HepG2 (cell line): ENCODE measurements at regions not wholly inside any gene's neighbourhood (a gene's known extent, or its start where the extent isn't known, plus 50 kb on each side); places are given as distances from the start of the nearest gene placed in this dataset.

Experiments
- ATF7-NPFF ChIP-seq: sonication (generic); formaldehyde crosslinking; IDR thresholded peaks from 2 replicates; pipeline ENCODE4 v1.8.1; 2023; ENCODE audit warnings: mild to moderate bottlenecking, low read depth, missing genetic modification reagents, moderate library complexity
- BHLHE40 ChIP-seq: IDR thresholded peaks from 2 replicates; pipeline ENCODE4 v1.6.1; 2011; ENCODE audit warnings: low read length, improper control_type of control experiment
- KMT2B ChIP-seq: IDR thresholded peaks from 2 replicates; pipeline ENCODE4 v1.6.1; 2016; ENCODE audit warnings: missing genetic modification reagents, missing compliant biosample characterization
- NFRKB ChIP-seq: fragments of 450-650 bp; IDR thresholded peaks from 2 replicates; pipeline ENCODE4 v1.6.1; 2017
- RAD51 ChIP-seq: fragments of 450-650 bp; IDR thresholded peaks from 2 replicates; pipeline ENCODE4 v1.6.1; 2016; ENCODE audit warnings: borderline replicate concordance
- SMARCC2 ChIP-seq: fragments of 450-650 bp; IDR thresholded peaks from 2 replicates; pipeline ENCODE4 v1.6.1; 2017; ENCODE audit warnings: antibody characterized with exemption, mild to moderate bottlenecking
- TF ChIP-seq, protein P1 (sequence below), 2 experiments: IDR thresholded peaks; 2 replicates each; pipeline ENCODE4 v1.6.1; 2011 to 2012; ENCODE audit warnings: low read length in 2 of 2, borderline replicate concordance in 1 of 2, low read depth in 1 of 2, mild to moderate bottlenecking in 1 of 2, moderate library complexity in 1 of 2
- TF ChIP-seq, protein P2 (sequence below): sonication (generic); formaldehyde crosslinking; IDR thresholded peaks from 2 replicates; pipeline ENCODE4 v1.9.0; 2021; ENCODE audit warnings: missing genetic modification reagents, borderline replicate concordance
- TF ChIP-seq, protein P3 (sequence below): conservative IDR thresholded peaks from 2 replicates; pipeline ENCODE4 v1.6.1; 2018; ENCODE audit warnings: missing genetic modification reagents

DNA sequence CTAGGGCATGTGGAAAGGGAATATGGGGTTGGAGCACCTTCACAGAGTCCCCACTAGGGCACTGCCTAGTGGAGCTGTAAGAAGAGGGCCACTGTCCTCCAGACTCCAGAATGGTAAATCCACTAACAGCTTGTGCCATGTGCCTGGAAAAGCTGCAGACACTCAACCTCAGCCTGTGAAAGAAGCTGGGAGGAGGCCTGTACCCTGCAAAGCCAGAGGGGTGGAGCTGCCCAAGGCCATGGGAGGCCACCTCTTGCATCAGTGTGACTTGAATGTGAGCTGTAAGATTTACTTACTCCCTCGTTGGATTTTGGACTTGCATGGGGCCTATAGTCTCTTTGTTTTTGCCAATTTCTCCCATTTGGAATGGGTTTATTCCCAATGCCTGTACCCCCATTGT is 705.2 kb upstream of the ROBO1 start:
- TF ChIP-seq, protein P1, sequence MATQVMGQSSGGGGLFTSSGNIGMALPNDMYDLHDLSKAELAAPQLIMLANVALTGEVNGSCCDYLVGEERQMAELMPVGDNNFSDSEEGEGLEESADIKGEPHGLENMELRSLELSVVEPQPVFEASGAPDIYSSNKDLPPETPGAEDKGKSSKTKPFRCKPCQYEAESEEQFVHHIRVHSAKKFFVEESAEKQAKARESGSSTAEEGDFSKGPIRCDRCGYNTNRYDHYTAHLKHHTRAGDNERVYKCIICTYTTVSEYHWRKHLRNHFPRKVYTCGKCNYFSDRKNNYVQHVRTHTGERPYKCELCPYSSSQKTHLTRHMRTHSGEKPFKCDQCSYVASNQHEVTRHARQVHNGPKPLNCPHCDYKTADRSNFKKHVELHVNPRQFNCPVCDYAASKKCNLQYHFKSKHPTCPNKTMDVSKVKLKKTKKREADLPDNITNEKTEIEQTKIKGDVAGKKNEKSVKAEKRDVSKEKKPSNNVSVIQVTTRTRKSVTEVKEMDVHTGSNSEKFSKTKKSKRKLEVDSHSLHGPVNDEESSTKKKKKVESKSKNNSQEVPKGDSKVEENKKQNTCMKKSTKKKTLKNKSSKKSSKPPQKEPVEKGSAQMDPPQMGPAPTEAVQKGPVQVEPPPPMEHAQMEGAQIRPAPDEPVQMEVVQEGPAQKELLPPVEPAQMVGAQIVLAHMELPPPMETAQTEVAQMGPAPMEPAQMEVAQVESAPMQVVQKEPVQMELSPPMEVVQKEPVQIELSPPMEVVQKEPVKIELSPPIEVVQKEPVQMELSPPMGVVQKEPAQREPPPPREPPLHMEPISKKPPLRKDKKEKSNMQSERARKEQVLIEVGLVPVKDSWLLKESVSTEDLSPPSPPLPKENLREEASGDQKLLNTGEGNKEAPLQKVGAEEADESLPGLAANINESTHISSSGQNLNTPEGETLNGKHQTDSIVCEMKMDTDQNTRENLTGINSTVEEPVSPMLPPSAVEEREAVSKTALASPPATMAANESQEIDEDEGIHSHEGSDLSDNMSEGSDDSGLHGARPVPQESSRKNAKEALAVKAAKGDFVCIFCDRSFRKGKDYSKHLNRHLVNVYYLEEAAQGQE (IDR thresholded peaks at IDR 0.05; ENCODE audit: borderline replicate concordance in 1 of 2, low read depth in 1 of 2, low read length in 2 of 2): no peak
- no peak for TF ChIP-seq SMARCC2
- no peak for TF ChIP-seq KMT2B (CRISPR knock-in tag)
- no peak for TF ChIP-seq ATF7-NPFF
- no peak for TF ChIP-seq NFRKB
- no peak for TF ChIP-seq RAD51
- TF ChIP-seq, protein P2, sequence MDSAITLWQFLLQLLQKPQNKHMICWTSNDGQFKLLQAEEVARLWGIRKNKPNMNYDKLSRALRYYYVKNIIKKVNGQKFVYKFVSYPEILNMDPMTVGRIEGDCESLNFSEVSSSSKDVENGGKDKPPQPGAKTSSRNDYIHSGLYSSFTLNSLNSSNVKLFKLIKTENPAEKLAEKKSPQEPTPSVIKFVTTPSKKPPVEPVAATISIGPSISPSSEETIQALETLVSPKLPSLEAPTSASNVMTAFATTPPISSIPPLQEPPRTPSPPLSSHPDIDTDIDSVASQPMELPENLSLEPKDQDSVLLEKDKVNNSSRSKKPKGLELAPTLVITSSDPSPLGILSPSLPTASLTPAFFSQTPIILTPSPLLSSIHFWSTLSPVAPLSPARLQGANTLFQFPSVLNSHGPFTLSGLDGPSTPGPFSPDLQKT (CRISPR knock-in tag): no peak
- TF ChIP-seq, protein P3, sequence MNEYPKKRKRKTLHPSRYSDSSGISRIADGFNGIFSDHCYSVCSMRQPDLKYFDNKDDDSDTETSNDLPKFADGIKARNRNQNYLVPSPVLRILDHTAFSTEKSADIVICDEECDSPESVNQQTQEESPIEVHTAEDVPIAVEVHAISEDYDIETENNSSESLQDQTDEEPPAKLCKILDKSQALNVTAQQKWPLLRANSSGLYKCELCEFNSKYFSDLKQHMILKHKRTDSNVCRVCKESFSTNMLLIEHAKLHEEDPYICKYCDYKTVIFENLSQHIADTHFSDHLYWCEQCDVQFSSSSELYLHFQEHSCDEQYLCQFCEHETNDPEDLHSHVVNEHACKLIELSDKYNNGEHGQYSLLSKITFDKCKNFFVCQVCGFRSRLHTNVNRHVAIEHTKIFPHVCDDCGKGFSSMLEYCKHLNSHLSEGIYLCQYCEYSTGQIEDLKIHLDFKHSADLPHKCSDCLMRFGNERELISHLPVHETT (CRISPR knock-in tag): no peak
- TF ChIP-seq BHLHE40: no peak
